Lung microvascular endothelial cell (primary cell): ENCODE measurements at regions not wholly inside any gene's neighbourhood (a gene's known extent, or its start where the extent isn't known, plus 50 kb on each side); places are given as distances from the start of the nearest gene placed in this dataset.

Experiments used
- DNase-seq, 2 donors: peaks; one replicate each; pipeline versions ENCODE4 v3.0.0 to v3.0.0-alpha.2; 2010; ENCODE audit warnings: low read depth in 2 of 2

GRCh38 chr2:150548527-150548926 lies 61.1 kb upstream of the RND3 start:
- peak in 1 of 2 donors; percentile 11 for DNase-seq

GRCh38 chr2:150545916-150546315 lies 58.4 kb upstream of the RND3 start:
- no peak for DNase-seq

- no peak for DNase-seq
Measured at GRCh38 chr2:150544731-150545130, 57.3 kb upstream of the RND3 start.

- no peak for DNase-seq
Measured at GRCh38 chr2:150542692-150543091, 55.2 kb upstream of the RND3 start.

- DNase-seq: no peak
Measured at GRCh38 chr2:150542172-150542571, 54.7 kb upstream of the RND3 start.

- DNase-seq: peak in 1 of 2 donors; percentile 16
Measured at GRCh38 chr2:150538651-150539201, 51.3 kb upstream of the RND3 start.
